GM19395 (cell line): ENCODE measurements at regions not wholly inside any gene's neighbourhood (a gene's known extent, or its start where the extent isn't known, plus 50 kb on each side); places are given as distances from the start of the nearest gene placed in this dataset.

Experiments
- ATAC-seq: cut with Tn5 transposase; IDR thresholded peaks from one replicate; pipeline ENCODE4 v1.9.1; 2021; ENCODE audit warnings: mild to moderate bottlenecking, moderate library complexity; ENCODE audit not compliant: unreplicated experiment

- no peak for ATAC-seq
Observed at GRCh38 chr20:4601630-4602296, 84.5 kb upstream of the PRNP start.

GRCh38 chr20:4600308-4601014 lies 85.8 kb upstream of the PRNP start:
- ATAC-seq, result no peak

GRCh38 chr20:4597215-4597614 lies 89.0 kb upstream of the PRNP start:
- no peak for ATAC-seq

GRCh38 chr20:4593149-4593525 lies 93.1 kb upstream of the PRNP start:
- ATAC-seq, result no peak

GRCh38 chr20:4592316-4593148 lies 93.7 kb upstream of the PRNP start:
- ATAC-seq, result no peak

GRCh38 chr20:4591975-4592315 lies 94.3 kb upstream of the PRNP start:
- ATAC-seq, result no peak

- no peak for ATAC-seq
Observed at GRCh38 chr20:4585758-4586157, 100.5 kb upstream of the PRNP start.

- no peak for ATAC-seq
Observed at GRCh38 chr20:4585104-4585753, 101.0 kb upstream of the PRNP start.

- ATAC-seq, result no peak
Observed at GRCh38 chr20:4584510-4584909, 101.7 kb upstream of the PRNP start.

GRCh38 chr20:4581838-4582237 lies 104.4 kb upstream of the PRNP start:
- no peak for ATAC-seq

- no peak for ATAC-seq
Observed at GRCh38 chr20:4578375-4578774, 107.9 kb upstream of the PRNP start.

GRCh38 chr20:4574356-4574690 lies 111.9 kb upstream of the PRNP start:
- no peak for ATAC-seq

GRCh38 chr20:4573564-4574355 lies 112.5 kb upstream of the PRNP start:
- no peak for ATAC-seq

- ATAC-seq, result no peak
Observed at GRCh38 chr20:4571759-4572531, 114.3 kb upstream of the PRNP start.

GRCh38 chr20:4569865-4570264 lies 116.4 kb upstream of the PRNP start:
- ATAC-seq, result no peak

GRCh38 chr20:4569092-4569491 lies 117.2 kb upstream of the PRNP start:
- ATAC-seq, result no peak

GRCh38 chr20:4568361-4568959 lies 117.8 kb upstream of the PRNP start:
- no peak for ATAC-seq

- no peak for ATAC-seq
Observed at GRCh38 chr20:4567170-4567569, 119.1 kb upstream of the PRNP start.

GRCh38 chr20:4563534-4563933 lies 122.7 kb upstream of the PRNP start:
- ATAC-seq, result no peak

GRCh38 chr20:4563031-4563430 lies 123.2 kb upstream of the PRNP start:
- ATAC-seq, result no peak
